ENCODE measurements at regions not wholly inside any gene's neighbourhood (a gene's known extent, or its start where the extent isn't known, plus 50 kb on each side); places are given as distances from the start of the nearest gene placed in this dataset.

DNA sequence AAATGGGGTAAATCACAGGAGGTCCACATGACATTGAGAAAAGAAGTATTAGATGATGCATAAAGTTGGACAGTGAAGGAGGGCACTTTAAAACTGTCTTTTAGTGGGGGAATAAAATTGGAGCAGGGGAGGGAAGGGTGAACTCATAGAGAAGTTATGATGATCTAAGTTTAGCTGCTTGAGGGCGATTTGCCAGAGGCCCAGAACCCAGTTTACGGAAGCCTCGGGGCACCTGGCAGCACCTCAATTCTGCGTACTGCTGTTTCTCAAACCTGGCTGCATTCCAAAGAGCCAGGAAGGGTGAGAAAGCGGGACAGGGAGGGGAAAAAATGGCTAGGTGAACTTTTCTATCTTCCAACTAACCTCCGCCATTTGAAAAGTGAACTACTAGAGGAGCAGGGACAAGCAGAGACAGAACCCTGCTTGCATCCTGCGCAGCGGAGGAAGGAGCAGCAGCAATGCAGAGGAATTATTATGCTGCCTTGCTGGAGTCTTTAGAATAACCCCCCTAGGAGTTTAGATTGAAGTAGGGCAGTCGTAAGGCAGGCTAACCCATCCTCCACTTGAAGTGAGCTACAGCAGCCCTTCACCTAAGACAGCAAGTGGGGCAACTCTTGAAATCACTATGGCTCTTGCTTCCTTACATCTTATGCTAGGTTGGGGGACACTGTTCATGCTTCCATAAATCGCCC, 316.8 kb downstream of the BRINP1 start:
- no peak overlapping the region for H3K4me3 ChIP-seq (ENCODE audit: low read depth, low read length)
- H3K27ac ChIP-seq (ENCODE audit: low read depth, low read length), result no peak overlapping the region
- H3K4me1 ChIP-seq (ENCODE audit: control insufficient read depth, insufficient read depth, low read length), result peaks cover 12% of the 10 kb centered on the region; the same call in 1 of the 2 replicates
- H3K9me3 ChIP-seq (ENCODE audit: control insufficient read depth, insufficient read depth, low read length), result no peaks in the 10 kb centered on the region
- no peaks in the 10 kb centered on the region for H3K36me3 ChIP-seq (ENCODE audit: control insufficient read depth, insufficient read depth, low read length)
- H3K9ac ChIP-seq (ENCODE audit: low read depth, low read length), result no peak overlapping the region
- no peaks in the 10 kb centered on the region for H3K27me3 ChIP-seq (ENCODE audit: control insufficient read depth, insufficient read depth, low read length)

- peaks cover 11% of the 10 kb centered on the region; the same call in 1 of the 2 replicates for H3K4me1 ChIP-seq (ENCODE audit: control insufficient read depth, insufficient read depth, low read length)
- no peak overlapping the region for H3K4me3 ChIP-seq (ENCODE audit: low read depth, low read length)
- H3K27me3 ChIP-seq (ENCODE audit: control insufficient read depth, insufficient read depth, low read length), result no peaks in the 10 kb centered on the region
- no peak overlapping the region for H3K27ac ChIP-seq (ENCODE audit: low read depth, low read length)
- no peaks in the 10 kb centered on the region for H3K9me3 ChIP-seq (ENCODE audit: control insufficient read depth, insufficient read depth, low read length)
- H3K9ac ChIP-seq (ENCODE audit: low read depth, low read length), result no peak overlapping the region
- H3K36me3 ChIP-seq (ENCODE audit: control insufficient read depth, insufficient read depth, low read length), result no peaks in the 10 kb centered on the region
Measured at GRCh38 chr9:119053070-119053469, 316.2 kb downstream of the BRINP1 start.

- Histone ChIP-seq H3K27ac (ENCODE audit: low read depth, low read length) (no peak overlapping the region), H3K27me3 (ENCODE audit: control insufficient read depth, insufficient read depth, low read length) (no peaks in the 10 kb centered on the region), H3K9ac (ENCODE audit: low read depth, low read length) (no peak overlapping the region), H3K9me3 (ENCODE audit: control insufficient read depth, insufficient read depth, low read length) (no peaks in the 10 kb centered on the region), H3K4me1 (ENCODE audit: control insufficient read depth, insufficient read depth, low read length) (no peaks in the 10 kb centered on the region), H3K36me3 (ENCODE audit: control insufficient read depth, insufficient read depth, low read length) (no peaks in the 10 kb centered on the region), H3K4me3 (ENCODE audit: low read depth, low read length) (no peak overlapping the region)
Measured at GRCh38 chr9:119060629-119061385, 308.4 kb downstream of the BRINP1 start.

DNA sequence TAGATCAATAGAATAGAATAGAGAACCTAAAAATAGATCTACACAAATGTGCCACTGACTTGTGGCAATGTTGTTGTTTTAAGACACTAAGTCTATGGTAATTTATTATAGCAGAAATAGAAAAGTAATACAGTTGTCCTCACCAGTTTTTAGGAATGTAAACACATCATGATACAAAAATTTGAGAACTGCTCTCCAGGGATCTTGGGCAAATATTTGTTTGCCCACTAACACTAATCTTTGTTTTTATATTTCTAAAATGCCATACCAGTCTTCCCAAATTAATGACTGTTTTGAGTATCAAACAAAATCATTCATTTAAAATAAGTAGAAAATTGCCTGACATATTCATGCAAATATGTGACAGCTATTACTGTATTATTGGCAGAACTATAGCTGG, 297.6 kb downstream of the BRINP1 start:
- H3K27me3 ChIP-seq (ENCODE audit: control insufficient read depth, insufficient read depth, low read length), result no peaks in the 10 kb centered on the region
- peaks cover 5% of the 10 kb centered on the region; the same call in 1 of the 2 replicates for H3K9me3 ChIP-seq (ENCODE audit: control insufficient read depth, insufficient read depth, low read length)
- H3K4me1 ChIP-seq (ENCODE audit: control insufficient read depth, insufficient read depth, low read length), result peaks cover 12% of the 10 kb centered on the region
- no peak overlapping the region for H3K27ac ChIP-seq (ENCODE audit: low read depth, low read length)
- no peaks in the 10 kb centered on the region for H3K36me3 ChIP-seq (ENCODE audit: control insufficient read depth, insufficient read depth, low read length)
- H3K4me3 ChIP-seq (ENCODE audit: low read depth, low read length), result no peak overlapping the region
- H3K9ac ChIP-seq (ENCODE audit: low read depth, low read length), result no peak overlapping the region

DNA sequence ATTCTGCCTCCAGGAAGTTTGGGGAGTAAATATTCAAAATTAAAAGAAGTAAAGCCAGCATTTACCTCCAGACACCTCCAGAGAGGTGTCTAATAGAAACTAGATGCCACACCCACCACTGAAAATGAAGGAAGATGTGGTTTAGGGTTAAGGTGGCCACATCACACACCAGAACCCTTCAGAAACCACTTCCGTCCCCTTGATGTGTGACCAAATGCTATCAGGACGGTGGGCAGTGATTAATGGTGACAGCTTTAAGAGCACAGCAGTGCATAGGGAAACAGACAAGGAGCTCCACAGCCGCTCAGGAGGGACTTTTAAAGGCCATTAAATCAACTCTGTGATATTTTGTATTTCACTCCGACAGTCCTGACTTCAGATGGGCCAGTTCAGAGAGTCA, 295.2 kb downstream of the BRINP1 start:
- H3K27ac ChIP-seq (ENCODE audit: low read depth, low read length), result no peak overlapping the region
- no peak overlapping the region for H3K4me3 ChIP-seq (ENCODE audit: low read depth, low read length)
- H3K36me3 ChIP-seq (ENCODE audit: control insufficient read depth, insufficient read depth, low read length), result no peaks in the 10 kb centered on the region
- H3K4me1 ChIP-seq (ENCODE audit: control insufficient read depth, insufficient read depth, low read length), result peaks cover 30% of the 10 kb centered on the region
- no peak overlapping the region for H3K9ac ChIP-seq (ENCODE audit: low read depth, low read length)
- H3K27me3 ChIP-seq (ENCODE audit: control insufficient read depth, insufficient read depth, low read length), result no peaks in the 10 kb centered on the region
- H3K9me3 ChIP-seq (ENCODE audit: control insufficient read depth, insufficient read depth, low read length), result peaks cover 5% of the 10 kb centered on the region; the same call in 1 of the 2 replicates

- Histone ChIP-seq H3K4me3 (ENCODE audit: low read depth, low read length) (no peak overlapping the region), H3K27me3 (ENCODE audit: control insufficient read depth, insufficient read depth, low read length) (no peaks in the 10 kb centered on the region), H3K9ac (ENCODE audit: low read depth, low read length) (no peak overlapping the region)
Measured at GRCh38 chr9:119078015-119078414, 291.2 kb downstream of the BRINP1 start.

GRCh38 chr9:119083673-119084072, 285.6 kb downstream of the BRINP1 start:
- Histone ChIP-seq H3K27me3 (ENCODE audit: control insufficient read depth, insufficient read depth, low read length) (no peaks in the 10 kb centered on the region), H3K27ac (ENCODE audit: low read depth, low read length) (no peak overlapping the region), H3K9me3 (ENCODE audit: control insufficient read depth, insufficient read depth, low read length) (no peaks in the 10 kb centered on the region), H3K9ac (ENCODE audit: low read depth, low read length) (no peak overlapping the region), H3K4me1 (ENCODE audit: control insufficient read depth, insufficient read depth, low read length) (peaks cover 41% of the 10 kb centered on the region), H3K4me3 (ENCODE audit: low read depth, low read length) (no peak overlapping the region), H3K36me3 (ENCODE audit: control insufficient read depth, insufficient read depth, low read length) (no peaks in the 10 kb centered on the region)

More at GRCh38 chr9:119078015-119078414, 291.2 kb downstream of the BRINP1 start:
- H3K36me3 ChIP-seq (ENCODE audit: control insufficient read depth, insufficient read depth, low read length), result no peaks in the 10 kb centered on the region
- peaks cover 35% of the 10 kb centered on the region for H3K4me1 ChIP-seq (ENCODE audit: control insufficient read depth, insufficient read depth, low read length)
- no peak overlapping the region for H3K27ac ChIP-seq (ENCODE audit: low read depth, low read length)
- H3K9me3 ChIP-seq (ENCODE audit: control insufficient read depth, insufficient read depth, low read length), result no peaks in the 10 kb centered on the region

DNA sequence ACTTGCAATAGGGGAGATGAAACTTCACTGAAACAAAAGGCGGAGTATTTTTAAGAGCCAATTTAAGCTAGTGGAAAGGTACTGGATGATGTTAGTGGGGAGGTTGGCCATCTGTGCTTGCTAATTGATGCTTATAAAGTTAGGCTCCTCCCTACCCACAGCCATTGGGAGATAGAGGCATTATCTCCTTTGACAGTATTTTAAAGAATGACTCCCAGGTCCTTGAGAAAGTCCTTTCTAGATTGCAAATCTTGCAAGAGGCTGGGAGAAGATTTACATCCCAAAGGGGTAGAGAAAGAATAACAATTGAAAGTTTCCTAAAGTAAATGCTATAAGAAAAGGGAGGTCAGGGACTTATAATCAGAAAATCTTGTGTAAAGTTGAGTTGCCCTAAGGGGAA, 282.6 kb downstream of the BRINP1 start:
- Histone ChIP-seq H3K27me3 (ENCODE audit: control insufficient read depth, insufficient read depth, low read length) (no peaks in the 10 kb centered on the region), H3K4me3 (ENCODE audit: low read depth, low read length) (peak overlapping the region; percentile 3; the same call in 1 of the 2 replicates), H3K9ac (ENCODE audit: low read depth, low read length) (no peak overlapping the region), H3K27ac (ENCODE audit: low read depth, low read length) (peak overlapping the region; percentile 71), H3K4me1 (ENCODE audit: control insufficient read depth, insufficient read depth, low read length) (peaks cover 37% of the 10 kb centered on the region), H3K36me3 (ENCODE audit: control insufficient read depth, insufficient read depth, low read length) (no peaks in the 10 kb centered on the region), H3K9me3 (ENCODE audit: control insufficient read depth, insufficient read depth, low read length) (no peaks in the 10 kb centered on the region)

- no peaks in the 10 kb centered on the region for H3K36me3 ChIP-seq (ENCODE audit: control insufficient read depth, insufficient read depth, low read length)
- no peak overlapping the region for H3K4me3 ChIP-seq (ENCODE audit: low read depth, low read length)
- H3K4me1 ChIP-seq (ENCODE audit: control insufficient read depth, insufficient read depth, low read length), result peaks cover 37% of the 10 kb centered on the region
- H3K27ac ChIP-seq (ENCODE audit: low read depth, low read length), result peak overlapping the region; percentile 46
- no peak overlapping the region for H3K9ac ChIP-seq (ENCODE audit: low read depth, low read length)
- H3K9me3 ChIP-seq (ENCODE audit: control insufficient read depth, insufficient read depth, low read length), result no peaks in the 10 kb centered on the region
- H3K27me3 ChIP-seq (ENCODE audit: control insufficient read depth, insufficient read depth, low read length), result no peaks in the 10 kb centered on the region
Measured at GRCh38 chr9:119088002-119088547, 281.2 kb downstream of the BRINP1 start.

GRCh38 chr9:119091074-119091473, 278.2 kb downstream of the BRINP1 start:
- no peak overlapping the region for H3K4me3 ChIP-seq (ENCODE audit: low read depth, low read length)
- H3K4me1 ChIP-seq (ENCODE audit: control insufficient read depth, insufficient read depth, low read length), result peaks cover 31% of the 10 kb centered on the region
- no peak overlapping the region for H3K27ac ChIP-seq (ENCODE audit: low read depth, low read length)
- no peaks in the 10 kb centered on the region for H3K9me3 ChIP-seq (ENCODE audit: control insufficient read depth, insufficient read depth, low read length)
- no peaks in the 10 kb centered on the region for H3K27me3 ChIP-seq (ENCODE audit: control insufficient read depth, insufficient read depth, low read length)
- no peaks in the 10 kb centered on the region for H3K36me3 ChIP-seq (ENCODE audit: control insufficient read depth, insufficient read depth, low read length)
- H3K9ac ChIP-seq (ENCODE audit: low read depth, low read length), result no peak overlapping the region

- Histone ChIP-seq H3K27ac (ENCODE audit: low read depth, low read length) (no peak overlapping the region), H3K36me3 (ENCODE audit: control insufficient read depth, insufficient read depth, low read length) (no peaks in the 10 kb centered on the region), H3K27me3 (ENCODE audit: control insufficient read depth, insufficient read depth, low read length) (no peaks in the 10 kb centered on the region), H3K9ac (ENCODE audit: low read depth, low read length) (no peak overlapping the region), H3K4me3 (ENCODE audit: low read depth, low read length) (no peak overlapping the region), H3K4me1 (ENCODE audit: control insufficient read depth, insufficient read depth, low read length) (peaks cover 21% of the 10 kb centered on the region), H3K9me3 (ENCODE audit: control insufficient read depth, insufficient read depth, low read length) (no peaks in the 10 kb centered on the region)
Measured at GRCh38 chr9:119092125-119092524, 277.1 kb downstream of the BRINP1 start.
